SK-N-MC (cell line): ENCODE measurements at regions not wholly inside any gene's neighbourhood (a gene's known extent, or its start where the extent isn't known, plus 50 kb on each side); places are given as distances from the start of the nearest gene placed in this dataset.

Experiments used
- EZH2 ChIP-seq: fragments of 200-600 bp; sonication (generic); IDR thresholded peaks from one replicate; pipeline ENCODE4 v1.6.1; 2017; ENCODE audit warnings: antibody characterized with exemption
- FOXP2 ChIP-seq: optimal IDR thresholded peaks from 2 replicates; pipeline ENCODE3; 2011; ENCODE audit warnings: mild to moderate bottlenecking, moderate library complexity; ENCODE audit not compliant: insufficient read depth; ENCODE audit errors: extremely low read length, control extremely low read depth

DNA sequence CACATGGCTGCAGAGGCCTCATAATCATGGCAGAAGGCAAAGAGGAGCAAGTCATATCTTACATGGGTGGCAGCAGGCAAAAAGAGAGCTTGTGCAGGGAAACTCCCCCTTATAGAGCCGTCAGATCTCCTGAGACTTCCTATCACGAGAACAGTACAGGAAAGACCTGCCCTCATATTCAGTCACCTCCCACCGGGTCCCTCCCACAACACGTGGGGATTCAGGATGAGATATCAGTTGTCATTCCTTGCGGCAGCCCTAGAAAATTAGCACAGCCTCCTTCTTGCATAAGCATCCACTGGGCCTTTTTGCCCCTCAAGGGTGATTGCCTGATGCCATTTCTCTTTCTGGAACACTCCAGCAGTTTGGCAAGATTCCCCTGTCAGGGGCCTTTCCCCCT is 61.7 kb upstream of the STX18 start:
- no peak for TF ChIP-seq EZH2
- TF ChIP-seq FOXP2, result no peak
